Activated CD4-positive, alpha-beta T cell treated with anti-CD3 and anti-CD28 coated beads for 36 hours (primary cell): ENCODE measurements at regions not wholly inside any gene's neighbourhood (a gene's known extent, or its start where the extent isn't known, plus 50 kb on each side); places are given as distances from the start of the nearest gene placed in this dataset.

Experiments used
- ATAC-seq: fragments of 200-7000 bp; cut with Tn5 transposase; one replicate; pipeline ENCODE4 v1.10.0; 2021; ENCODE audit warnings: mild to moderate bottlenecking, moderate library complexity
- CTCF ChIA-PET: fragments of 350-600 bp; sonication (Branson Sonifier 250); formaldehyde crosslinking; loops from one replicate; lab custom pipeline; 2021; ENCODE audit warnings: antibody characterized with exemption; lab: Charles Lee
- POLR2A ChIA-PET: fragments of 350-600 bp; sonication (Branson Sonifier 250); formaldehyde crosslinking; loops from one replicate; lab custom pipeline; 2021; ENCODE audit warnings: antibody characterized with exemption, inconsistent platforms; lab: Charles Lee
- DNase-seq: peaks from one replicate; pipeline ENCODE4 v3.0.0-alpha.2; 2020
- H3K27ac Mint-ChIP-seq: one replicate; pipeline ENCODE4 v1.8.0; 2021; ENCODE audit warnings: mixed read lengths
- H3K27me3 Mint-ChIP-seq: one replicate; pipeline ENCODE4 v1.8.0; 2021; ENCODE audit warnings: mixed read lengths
- H3K36me3 Mint-ChIP-seq: one replicate; pipeline ENCODE4 v1.8.0; 2021; ENCODE audit warnings: low read depth, mixed read lengths
- H3K4me1 Mint-ChIP-seq: one replicate; pipeline ENCODE4 v1.8.0; 2021; ENCODE audit warnings: mixed read lengths
- H3K4me3 Mint-ChIP-seq: one replicate; pipeline ENCODE4 v1.8.0; 2021; ENCODE audit warnings: mild to moderate bottlenecking, moderate library complexity, mixed read lengths
- H3K9me3 Mint-ChIP-seq: one replicate; pipeline ENCODE4 v1.8.0; 2021; ENCODE audit warnings: low read depth, mixed read lengths
- intact Hi-C, 2 experiments: fragments of 100-400 bp; cut with DNase I in 1 of 2; cut with micrococcal nuclease in 1 of 2; formaldehyde crosslinking; loops; one replicate each; pipeline versions ENCODE4 v1.14.2 to v1.15.1; 2022 to 2024; cut with DNase I, micrococcal nuclease

- intact Hi-C loops: no loop called here
- Mint-ChIP-seq H3K27me3 (no peaks in the 10 kb centered on the region), H3K9me3 (peaks cover 13% of the 10 kb centered on the region), H3K4me3 (no peak overlapping the region), H3K36me3 (no peaks in the 10 kb centered on the region), H3K4me1 (no peaks in the 10 kb centered on the region), H3K27ac (no peak overlapping the region)
- DNase-seq: no peak
- ChIA-PET POLR2A (no interaction called here), CTCF (no interaction called here)
- no peak for ATAC-seq
Observed at GRCh38 chr11:90747057-90747456, 524.2 kb upstream of the CHORDC1 start.

- ATAC-seq: no peak
- Mint-ChIP-seq H3K27ac (no peak overlapping the region), H3K27me3 (no peaks in the 10 kb centered on the region), H3K36me3 (no peaks in the 10 kb centered on the region), H3K4me3 (no peak overlapping the region), H3K9me3 (peaks cover 9% of the 10 kb centered on the region), H3K4me1 (no peaks in the 10 kb centered on the region)
- CTCF ChIA-PET: no interaction called here
- no peak for DNase-seq
- POLR2A ChIA-PET: no interaction called here
- intact Hi-C loops: no loop called here
Observed at GRCh38 chr11:90744169-90744568, 521.3 kb upstream of the CHORDC1 start.

GRCh38 chr11:90738799-90739198 is 516.0 kb upstream of the CHORDC1 start:
- intact Hi-C loops: no loop called here
- Mint-ChIP-seq H3K36me3 (no peaks in the 10 kb centered on the region), H3K4me3 (no peak overlapping the region), H3K27me3 (no peaks in the 10 kb centered on the region), H3K27ac (no peak overlapping the region), H3K4me1 (no peaks in the 10 kb centered on the region), H3K9me3 (peaks cover 6% of the 10 kb centered on the region)
- ChIA-PET CTCF (interaction anchor here (0.7 kb wide), 1 partner anchor 500 kb away, joined by 3 read pairs; no protein-coding TSS in a partner anchor), POLR2A (no interaction called here)
- DNase-seq: no peak
- no peak for ATAC-seq

- ATAC-seq (no peak), DNase-seq (no peak)
- ChIA-PET CTCF (no interaction called here), POLR2A (no interaction called here)
- intact Hi-C loops: no loop called here
- no peak overlapping the region for H3K4me3 Mint-ChIP-seq
- H3K27me3 Mint-ChIP-seq: no peaks in the 10 kb centered on the region
- H3K4me1 Mint-ChIP-seq: no peaks in the 10 kb centered on the region
- H3K9me3 Mint-ChIP-seq: peaks cover 6% of the 10 kb centered on the region
- no peaks in the 10 kb centered on the region for H3K36me3 Mint-ChIP-seq
- no peak overlapping the region for H3K27ac Mint-ChIP-seq
Observed at GRCh38 chr11:90737444-90738050, 514.7 kb upstream of the CHORDC1 start.

- POLR2A ChIA-PET: no interaction called here
- no peak for ATAC-seq
- H3K27ac Mint-ChIP-seq: no peak overlapping the region
- CTCF ChIA-PET: no interaction called here
- H3K4me3 Mint-ChIP-seq: no peak overlapping the region
- H3K36me3 Mint-ChIP-seq: no peaks in the 10 kb centered on the region
- peaks cover 13% of the 10 kb centered on the region for H3K9me3 Mint-ChIP-seq
- no peaks in the 10 kb centered on the region for H3K27me3 Mint-ChIP-seq
- intact Hi-C loops: no loop called here
- no peak for DNase-seq
- H3K4me1 Mint-ChIP-seq: no peaks in the 10 kb centered on the region
Observed at GRCh38 chr11:90732486-90732885, 509.6 kb upstream of the CHORDC1 start.

GRCh38 chr11:90723475-90723874 is 500.6 kb upstream of the CHORDC1 start:
- no peaks in the 10 kb centered on the region for H3K4me1 Mint-ChIP-seq
- ATAC-seq (no peak), DNase-seq (no peak)
- intact Hi-C loops: no loop called here
- H3K9me3 Mint-ChIP-seq: peaks cover 4% of the 10 kb centered on the region
- no peaks in the 10 kb centered on the region for H3K36me3 Mint-ChIP-seq
- no peak overlapping the region for H3K4me3 Mint-ChIP-seq
- POLR2A ChIA-PET: no interaction called here
- CTCF ChIA-PET: no interaction called here
- no peak overlapping the region for H3K27ac Mint-ChIP-seq
- H3K27me3 Mint-ChIP-seq: no peaks in the 10 kb centered on the region

GRCh38 chr11:90722552-90723190 is 499.8 kb upstream of the CHORDC1 start:
- DNase-seq (no peak), ATAC-seq (no peak)
- H3K4me1 Mint-ChIP-seq: no peaks in the 10 kb centered on the region
- no peak overlapping the region for H3K4me3 Mint-ChIP-seq
- H3K36me3 Mint-ChIP-seq: no peaks in the 10 kb centered on the region
- CTCF ChIA-PET: no interaction called here
- intact Hi-C loops: no loop called here
- POLR2A ChIA-PET: no interaction called here
- no peaks in the 10 kb centered on the region for H3K27me3 Mint-ChIP-seq
- H3K9me3 Mint-ChIP-seq: peaks cover 4% of the 10 kb centered on the region
- H3K27ac Mint-ChIP-seq: no peak overlapping the region

GRCh38 chr11:90717522-90717921 is 494.7 kb upstream of the CHORDC1 start:
- Mint-ChIP-seq H3K4me1 (no peaks in the 10 kb centered on the region), H3K27ac (no peak overlapping the region), H3K27me3 (no peaks in the 10 kb centered on the region), H3K9me3 (peaks cover 18% of the 10 kb centered on the region), H3K36me3 (no peaks in the 10 kb centered on the region), H3K4me3 (no peak overlapping the region)
- ChIA-PET POLR2A (no interaction called here), CTCF (no interaction called here)
- no peak for ATAC-seq
- DNase-seq: no peak
- intact Hi-C loops: no loop called here

- no peak for ATAC-seq
- H3K36me3 Mint-ChIP-seq: no peaks in the 10 kb centered on the region
- ChIA-PET POLR2A (no interaction called here), CTCF (no interaction called here)
- intact Hi-C loops: no loop called here
- H3K27me3 Mint-ChIP-seq: no peaks in the 10 kb centered on the region
- no peak overlapping the region for H3K27ac Mint-ChIP-seq
- no peaks in the 10 kb centered on the region for H3K4me1 Mint-ChIP-seq
- peaks cover 20% of the 10 kb centered on the region for H3K9me3 Mint-ChIP-seq
- H3K4me3 Mint-ChIP-seq: no peak overlapping the region
- DNase-seq: no peak
Observed at GRCh38 chr11:90705661-90706060, 482.8 kb upstream of the CHORDC1 start.

GRCh38 chr11:90704510-90704909 is 481.7 kb upstream of the CHORDC1 start:
- no peaks in the 10 kb centered on the region for H3K27me3 Mint-ChIP-seq
- H3K9me3 Mint-ChIP-seq: peaks cover 20% of the 10 kb centered on the region
- no peaks in the 10 kb centered on the region for H3K36me3 Mint-ChIP-seq
- H3K27ac Mint-ChIP-seq: no peak overlapping the region
- no peak overlapping the region for H3K4me3 Mint-ChIP-seq
- POLR2A ChIA-PET: no interaction called here
- intact Hi-C loops: no loop called here
- no peaks in the 10 kb centered on the region for H3K4me1 Mint-ChIP-seq
- CTCF ChIA-PET: no interaction called here
- no peak for DNase-seq
- no peak for ATAC-seq

GRCh38 chr11:90701716-90702115 is 478.9 kb upstream of the CHORDC1 start:
- no peak for ATAC-seq
- Mint-ChIP-seq H3K4me3 (no peak overlapping the region), H3K4me1 (no peaks in the 10 kb centered on the region), H3K27ac (no peak overlapping the region), H3K36me3 (no peaks in the 10 kb centered on the region), H3K9me3 (peaks cover 20% of the 10 kb centered on the region), H3K27me3 (no peaks in the 10 kb centered on the region)
- ChIA-PET CTCF (no interaction called here), POLR2A (no interaction called here)
- DNase-seq: no peak
- intact Hi-C loops: no loop called here

- intact Hi-C loops: no loop called here
- no peak overlapping the region for H3K27ac Mint-ChIP-seq
- no peaks in the 10 kb centered on the region for H3K4me1 Mint-ChIP-seq
Observed at GRCh38 chr11:90700789-90701439, 478.1 kb upstream of the CHORDC1 start.

More at GRCh38 chr11:90700789-90701439, 478.1 kb upstream of the CHORDC1 start:
- no peaks in the 10 kb centered on the region for H3K27me3 Mint-ChIP-seq
- no peak for DNase-seq
- H3K4me3 Mint-ChIP-seq: no peak overlapping the region
- ChIA-PET CTCF (no interaction called here), POLR2A (no interaction called here)
- no peak for ATAC-seq
- H3K9me3 Mint-ChIP-seq: peaks cover 20% of the 10 kb centered on the region
- no peaks in the 10 kb centered on the region for H3K36me3 Mint-ChIP-seq
